T-helper 2 cell (primary cell): ENCODE measurements at regions not wholly inside any gene's neighbourhood (a gene's known extent, or its start where the extent isn't known, plus 50 kb on each side); places are given as distances from the start of the nearest gene placed in this dataset.
"Not testable (repeated sequence)": the region's sequence is repeated elsewhere in the genome, so short reads cannot be mapped to it uniquely, and the experiment has no call there.

ENCODE experiments used
- DNase-seq, 5 experiments: peaks; one replicate each; pipeline versions ENCODE4 v3.0.0 to v3.0.0-alpha.2; 2012 to 2022

DNA sequence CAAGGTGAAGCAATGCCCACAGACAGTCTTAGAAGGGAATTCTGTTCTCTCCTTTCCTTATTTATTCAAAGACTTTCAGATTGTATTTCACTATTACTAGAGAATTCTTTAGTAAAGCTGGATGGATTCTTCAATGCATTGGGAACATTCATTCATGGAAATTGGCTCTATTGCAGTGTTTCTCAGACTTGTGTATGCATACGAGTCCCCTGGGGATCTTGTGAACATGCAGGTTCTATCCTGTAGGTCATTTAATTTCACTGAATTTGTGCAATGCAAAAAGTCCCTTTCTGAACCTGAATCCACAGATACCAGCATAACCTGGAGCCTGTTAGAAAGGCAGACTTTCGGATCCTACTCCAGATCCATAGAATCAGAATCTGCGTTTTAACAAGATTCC is 160.9 kb upstream of the AHI1 start:
- no peak for DNase-seq

GRCh38 chr6:135658916-135659315 is 161.4 kb upstream of the AHI1 start:
- no peak for DNase-seq

DNA sequence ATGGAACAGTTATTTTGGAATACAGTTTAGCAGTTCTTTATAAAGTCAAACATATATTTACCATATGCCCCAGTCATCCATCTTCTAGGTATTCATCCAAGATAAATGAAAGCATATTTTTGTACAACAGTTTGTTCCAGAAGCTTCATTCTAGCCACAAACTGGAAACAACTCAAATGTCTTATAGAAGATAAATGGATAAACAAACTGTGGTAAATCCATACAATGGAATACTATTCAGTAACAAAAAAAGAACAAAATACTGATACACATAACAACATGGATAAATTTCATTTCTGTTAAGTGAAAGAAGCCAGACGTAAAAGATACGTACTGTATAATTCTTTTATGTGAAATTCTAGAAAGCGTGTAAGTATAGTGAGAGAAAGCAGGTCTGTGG is 167.0 kb upstream of the AHI1 start:
- DNase-seq: no peak

GRCh38 chr6:135665935-135666334 is 168.4 kb upstream of the AHI1 start:
- no peak for DNase-seq

DNA sequence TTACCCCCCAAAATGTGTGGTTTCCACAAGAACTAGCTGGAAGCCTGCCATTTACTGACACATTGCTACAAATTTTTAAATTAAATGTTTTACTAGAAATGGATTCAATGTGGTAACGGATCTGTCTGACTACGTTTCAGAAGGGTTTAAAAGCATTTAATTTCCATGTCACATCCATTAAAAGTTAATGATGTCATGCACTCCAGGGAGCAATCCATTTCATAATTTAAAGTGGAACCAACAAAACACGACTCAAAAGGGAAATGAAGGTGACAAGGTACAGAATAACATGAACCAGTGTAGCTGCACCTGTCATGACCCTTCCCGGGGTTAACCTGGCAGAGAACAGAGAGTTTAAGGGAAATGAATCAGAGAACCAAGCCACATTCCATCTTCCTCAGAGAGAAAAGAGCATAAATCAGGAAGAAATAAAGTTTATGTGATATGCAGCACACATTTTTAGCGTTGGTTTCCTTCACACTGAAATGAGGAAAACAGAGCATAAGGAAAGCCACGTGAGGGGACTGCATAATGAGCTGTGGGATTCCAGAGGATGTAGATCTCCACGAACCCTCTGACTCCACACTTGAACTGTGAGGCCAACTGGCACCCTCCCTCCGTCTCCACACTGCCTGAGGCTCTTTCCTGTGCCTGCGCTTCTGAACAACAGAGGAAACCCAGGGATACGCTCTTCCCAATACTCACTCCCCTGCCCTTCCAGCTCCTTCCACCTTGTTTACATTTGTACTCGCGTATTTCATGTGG is 170.3 kb upstream of the AHI1 start:
- DNase-seq: no peak

DNA sequence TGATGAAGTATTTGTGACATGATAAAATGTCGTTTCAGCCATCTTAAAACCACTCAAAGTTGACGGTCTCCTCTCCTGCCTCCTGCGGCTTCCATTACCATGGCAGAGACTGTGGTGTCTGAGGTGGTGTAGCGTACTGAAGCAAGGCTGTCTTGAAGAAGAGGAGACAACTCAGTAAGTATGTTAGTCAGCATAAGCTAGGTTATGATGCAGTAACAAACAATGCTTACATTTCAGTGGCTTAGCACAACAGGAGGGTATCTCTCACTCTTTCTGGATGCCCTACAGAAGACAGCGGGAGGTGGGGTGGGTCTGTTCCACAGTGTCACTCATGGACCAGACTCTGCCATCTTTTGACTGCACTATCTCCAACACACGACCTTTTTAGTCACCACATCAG is 174.7 kb upstream of the AHI1 start:
- no peak for DNase-seq

DNA sequence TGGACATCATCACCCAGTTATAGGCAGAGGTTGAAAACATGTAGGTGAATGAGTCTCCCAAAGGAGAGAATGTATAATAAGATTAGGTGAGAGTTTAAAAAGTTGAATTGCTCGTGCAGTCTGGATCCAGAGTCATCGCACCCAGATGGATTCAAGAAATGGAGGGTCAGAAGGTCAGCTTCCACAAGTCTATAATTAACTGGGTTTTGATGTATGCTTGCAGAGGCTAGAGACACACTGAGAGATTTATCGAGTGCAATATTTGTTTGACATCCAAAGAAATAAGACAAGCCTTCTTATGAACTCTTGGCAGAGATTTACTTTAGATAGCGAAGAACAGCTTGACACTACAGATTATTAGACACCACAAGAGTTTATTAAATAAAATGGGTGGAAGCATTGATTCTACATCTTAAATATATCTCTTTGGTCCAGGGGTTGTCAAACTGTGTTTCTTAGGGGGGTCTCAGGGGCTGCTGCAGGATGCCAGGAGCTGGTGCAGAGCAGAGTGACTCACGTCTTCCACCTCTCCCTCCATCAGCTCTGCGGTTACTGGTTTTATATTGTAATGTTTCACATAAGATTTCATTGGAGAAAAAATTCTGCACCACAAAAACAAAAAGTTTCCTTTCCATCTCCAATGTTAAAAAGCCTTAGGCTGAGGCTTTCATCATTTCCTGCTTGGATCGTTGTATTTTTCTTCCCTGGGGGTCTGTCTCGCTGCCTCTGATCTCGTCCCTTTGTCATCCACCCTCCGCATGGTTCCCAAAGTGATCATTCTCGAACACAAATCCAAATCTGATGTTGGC is 176.2 kb upstream of the AHI1 start:
- peak in 1 of 5 experiments; percentile 55 for DNase-seq

DNA sequence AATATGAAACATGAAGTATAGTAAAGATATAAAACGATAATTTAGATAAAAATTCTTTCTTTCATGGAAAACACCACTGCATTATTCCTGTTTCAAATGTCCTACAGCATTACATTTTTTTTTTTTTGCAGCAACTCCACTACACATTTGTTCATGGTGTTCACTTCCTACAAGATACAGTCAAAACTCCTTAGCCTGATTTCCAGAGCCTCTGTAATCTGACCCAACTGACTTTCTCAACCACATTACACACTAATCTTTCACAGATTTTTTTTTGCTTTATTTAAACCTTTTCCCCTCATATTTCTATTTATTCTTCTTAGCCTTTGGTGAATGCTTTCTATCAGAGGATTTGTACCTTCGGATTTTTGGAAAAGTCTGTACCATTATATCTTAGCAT is 176.5 kb upstream of the PDE7B start:
- DNase-seq: no peak

GRCh38 chr6:135675862-135676261 is 175.6 kb upstream of the PDE7B start:
- DNase-seq: peak in 2 of 5 experiments; percentile 6 to 77

GRCh38 chr6:135680964-135681913 is 170.3 kb upstream of the PDE7B start:
- no peak for DNase-seq

DNA sequence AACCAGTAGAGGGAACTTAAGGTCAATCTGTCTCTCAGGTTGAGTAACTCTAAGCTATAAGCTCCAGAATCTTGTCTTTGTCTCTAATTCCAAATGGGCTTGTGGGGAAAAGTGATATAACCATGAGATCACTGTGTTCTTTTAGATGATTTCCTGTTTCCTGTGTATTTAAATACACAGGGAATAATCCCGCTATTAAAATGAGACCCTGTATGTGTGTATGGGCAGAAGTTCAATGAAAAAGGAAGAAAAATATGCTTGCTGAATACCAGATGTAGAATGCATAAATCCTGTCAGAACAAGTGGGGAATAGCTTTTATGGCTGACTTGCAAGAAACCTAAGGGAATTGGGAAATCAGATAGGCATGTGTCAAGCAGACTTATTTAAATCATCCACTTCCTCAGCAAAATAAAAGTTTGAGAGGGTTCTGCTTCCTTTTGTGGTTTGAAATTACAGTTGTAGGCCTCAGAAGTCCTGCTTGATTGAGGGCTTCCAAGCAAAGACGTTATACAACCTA is 164.7 kb upstream of the PDE7B start:
- no peak for DNase-seq

GRCh38 chr6:135688476-135688875 is 163.0 kb upstream of the PDE7B start:
- DNase-seq: not testable (repeated sequence)

DNA sequence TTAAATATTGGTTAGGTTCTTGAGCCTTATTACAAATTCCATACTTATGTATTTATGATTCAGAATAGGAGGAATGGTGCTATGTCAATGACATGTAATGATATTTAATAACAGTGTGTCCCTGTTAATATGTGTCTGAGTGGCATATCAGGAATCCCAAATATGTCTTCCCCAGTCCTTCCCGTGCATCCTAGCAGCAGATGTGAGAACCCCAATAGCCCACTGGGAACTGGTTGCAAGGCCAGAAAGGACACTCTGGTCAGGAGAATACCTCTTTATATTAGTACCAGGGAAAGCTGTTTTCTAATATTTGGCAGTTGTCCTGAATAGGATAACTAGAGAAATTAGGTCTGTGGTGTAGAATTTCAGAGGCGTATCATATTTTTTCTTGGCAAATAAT is 159.1 kb upstream of the PDE7B start:
- DNase-seq: no peak

GRCh38 chr6:135693811-135694370 is 157.6 kb upstream of the PDE7B start:
- no peak for DNase-seq

DNA sequence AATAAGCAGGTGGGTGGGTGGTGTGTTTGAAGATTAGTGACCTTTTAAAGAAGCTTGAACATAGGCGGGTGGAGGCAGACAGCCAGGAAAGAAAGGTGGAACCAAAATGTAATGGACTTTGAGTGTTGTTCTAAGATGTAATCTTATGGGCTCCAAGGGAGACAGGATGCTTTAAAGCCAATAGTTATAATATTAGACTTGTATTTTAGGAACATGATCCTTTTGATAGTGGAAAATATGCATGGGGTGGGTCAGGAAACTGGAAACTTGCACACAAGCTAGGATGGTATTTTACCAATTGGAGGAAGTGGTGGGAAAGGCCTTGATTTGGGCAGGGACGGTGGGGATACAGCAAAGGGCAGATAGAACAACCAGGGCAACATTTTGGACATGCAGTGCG is 151.8 kb upstream of the PDE7B start:
- DNase-seq: no peak

DNA sequence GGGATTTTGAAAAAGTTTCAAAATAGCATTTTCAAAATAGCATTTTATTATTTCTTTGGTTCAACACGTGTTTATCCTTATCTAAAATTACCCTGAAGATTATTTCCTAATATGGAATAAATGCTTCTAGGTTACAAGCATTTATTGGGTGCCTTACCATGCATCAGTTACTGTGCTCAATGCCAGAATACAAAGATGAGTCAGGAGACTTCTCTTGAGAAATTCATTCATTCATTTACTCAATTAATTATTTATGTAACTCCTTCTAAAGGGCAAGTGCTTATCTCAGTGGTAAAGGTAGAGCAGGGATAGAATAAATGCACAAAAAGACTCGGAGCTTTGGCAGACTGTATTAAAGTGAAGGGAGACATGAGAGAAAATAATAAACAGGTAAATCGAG is 150.1 kb upstream of the PDE7B start:
- DNase-seq: no peak

- peak in 1 of 5 experiments; percentile 17 for DNase-seq
Observed at GRCh38 chr6:135703007-135703406, 148.5 kb upstream of the PDE7B start.

- peak in 1 of 5 experiments; percentile 76 for DNase-seq
Observed at GRCh38 chr6:135703621-135704020, 147.9 kb upstream of the PDE7B start.

- DNase-seq: no peak
Observed at GRCh38 chr6:135707426-135707825, 144.1 kb upstream of the PDE7B start.

GRCh38 chr6:135710042-135710441 is 141.5 kb upstream of the PDE7B start:
- DNase-seq: no peak

GRCh38 chr6:135722190-135722589 is 129.3 kb upstream of the PDE7B start:
- no peak for DNase-seq

- DNase-seq: peak in 1 of 5 experiments; percentile 40
Observed at GRCh38 chr6:135722679-135723078, 128.8 kb upstream of the PDE7B start.
